Skeletal muscle tissue (tissue), 3 donors: ENCODE measurements at regions not wholly inside any gene's neighbourhood (a gene's known extent, or its start where the extent isn't known, plus 50 kb on each side); places are given as distances from the start of the nearest gene placed in this dataset.

Experiments
- H3K27ac ChIP-seq: one replicate; pipeline ENCODE4 v1.7.0; 2013; ENCODE audit warnings: mild to moderate bottlenecking, low read depth, low read length, inconsistent platforms
- H3K27me3 ChIP-seq, 3 donors: one replicate each; pipeline ENCODE4 v1.7.0; 2013; ENCODE audit warnings: low read length in 3 of 3; ENCODE audit not compliant: control insufficient read depth in 3 of 3, insufficient read depth in 3 of 3
- H3K36me3 ChIP-seq, 3 donors: one replicate each; pipeline ENCODE4 v1.7.0; 2013; ENCODE audit warnings: low read length in 3 of 3; ENCODE audit not compliant: control insufficient read depth in 3 of 3, insufficient read depth in 3 of 3
- H3K4me1 ChIP-seq, 3 donors: one replicate each; pipeline ENCODE4 v1.7.0; 2013; ENCODE audit warnings: low read length in 3 of 3, mild to moderate bottlenecking in 3 of 3; ENCODE audit not compliant: control insufficient read depth in 3 of 3, insufficient read depth in 3 of 3
- H3K4me3 ChIP-seq, 3 donors: one replicate each; pipeline ENCODE4 v1.7.0; 2013; ENCODE audit warnings: low read length in 3 of 3
- H3K9ac ChIP-seq, 3 donors: one replicate each; pipeline ENCODE4 v1.7.0; 2013; ENCODE audit warnings: low read length in 3 of 3, mild to moderate bottlenecking in 3 of 3, moderate library complexity in 2 of 3, low read depth in 1 of 3
- H3K9me3 ChIP-seq, 3 donors: one replicate each; pipeline ENCODE4 v1.7.0; 2013; ENCODE audit warnings: low read length in 3 of 3; ENCODE audit not compliant: control insufficient read depth in 3 of 3
- donor health status: Osteomylitis.

DNA sequence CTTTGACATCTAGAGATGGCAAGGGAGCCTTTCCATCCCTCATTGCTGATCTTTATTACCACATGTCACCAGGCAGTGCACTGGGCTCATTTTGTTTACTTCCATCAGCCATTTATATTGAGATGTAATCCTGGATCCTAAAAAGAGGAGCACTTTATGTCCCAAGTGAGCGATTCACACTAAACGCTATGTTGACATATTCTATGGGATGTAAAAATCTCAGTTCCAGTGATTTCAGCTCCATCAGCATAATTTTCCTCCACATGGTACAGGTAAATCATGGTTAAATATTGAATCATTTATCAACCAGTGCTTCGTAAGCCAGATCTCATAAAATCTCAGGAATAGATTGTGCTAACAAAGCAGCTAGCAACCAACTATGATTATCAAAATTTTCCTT, 634.8 kb upstream of the PLXNA2 start:
- no peak overlapping the region for H3K27ac ChIP-seq
- H3K4me3 ChIP-seq, result no peak overlapping the region
- no peaks in the 10 kb centered on the region for H3K27me3 ChIP-seq
- no peaks in the 10 kb centered on the region for H3K36me3 ChIP-seq
- H3K9ac ChIP-seq, result no peak overlapping the region
- no peaks in the 10 kb centered on the region for H3K4me1 ChIP-seq
- no peaks in the 10 kb centered on the region for H3K9me3 ChIP-seq

DNA sequence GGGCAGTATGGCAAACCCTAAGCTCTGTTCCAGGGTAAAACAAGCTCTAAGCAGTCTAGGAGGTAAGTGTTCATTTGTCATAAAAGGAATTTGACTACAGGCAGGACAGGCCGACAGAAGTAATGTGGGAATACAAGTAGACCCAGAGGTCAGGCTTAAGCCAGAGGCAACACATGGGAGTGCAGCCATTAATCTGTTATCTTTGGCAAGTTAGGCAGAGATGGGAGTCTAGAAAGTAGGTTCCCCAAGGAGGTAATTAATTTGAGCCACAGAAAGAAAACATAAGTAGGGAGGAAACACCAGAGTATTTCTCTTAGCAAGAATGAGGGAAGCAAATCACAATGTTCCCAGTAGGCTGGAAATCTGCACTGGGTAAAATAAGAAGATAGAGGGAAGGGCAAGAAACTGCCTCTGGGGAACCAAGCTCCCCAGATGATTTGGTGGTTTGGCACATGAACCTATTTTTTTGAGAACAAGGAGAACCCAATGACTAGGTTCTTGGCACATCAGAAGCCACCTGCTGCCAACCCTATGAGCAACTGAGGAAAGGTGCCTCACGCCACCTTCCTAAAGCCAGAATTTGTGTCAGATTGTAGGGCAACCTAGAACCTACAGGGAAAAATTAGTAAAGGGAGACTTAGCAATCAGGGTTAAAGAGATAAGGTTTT, 636.4 kb upstream of the PLXNA2 start:
- H3K4me1 ChIP-seq, result no peaks in the 10 kb centered on the region
- no peak overlapping the region for H3K4me3 ChIP-seq

DNA sequence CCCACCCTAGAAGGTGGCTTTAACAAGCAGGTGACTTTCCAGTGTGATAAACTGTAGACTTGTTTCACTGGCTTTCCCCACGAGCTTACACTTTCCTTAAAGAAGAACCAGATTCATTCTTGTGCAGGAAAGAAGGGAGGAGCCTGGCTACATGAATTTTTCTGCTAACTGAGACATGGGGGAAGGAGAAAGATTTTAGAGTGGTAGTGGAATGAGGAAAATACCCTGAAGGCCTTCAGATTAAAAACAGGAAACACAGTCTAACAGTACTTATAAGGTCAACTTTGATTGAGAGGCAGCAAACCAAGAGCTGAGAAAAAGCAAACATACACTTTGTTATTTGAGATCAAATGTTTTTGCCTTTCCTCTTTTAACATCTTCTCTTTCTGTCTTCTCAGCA, 640.9 kb upstream of the PLXNA2 start:
- H3K9ac ChIP-seq, result no peak overlapping the region
- H3K9me3 ChIP-seq, result no peaks in the 10 kb centered on the region
- H3K4me1 ChIP-seq, result no peaks in the 10 kb centered on the region
- H3K36me3 ChIP-seq, result no peaks in the 10 kb centered on the region
- no peaks in the 10 kb centered on the region for H3K27me3 ChIP-seq
- no peak overlapping the region for H3K4me3 ChIP-seq
- H3K27ac ChIP-seq, result no peak overlapping the region

More for the DNA sequence above, 636.4 kb upstream of the PLXNA2 start:
- Histone ChIP-seq H3K27ac (no peak overlapping the region), H3K9ac (no peak overlapping the region), H3K9me3 (no peaks in the 10 kb centered on the region), H3K36me3 (no peaks in the 10 kb centered on the region), H3K27me3 (no peaks in the 10 kb centered on the region)

DNA sequence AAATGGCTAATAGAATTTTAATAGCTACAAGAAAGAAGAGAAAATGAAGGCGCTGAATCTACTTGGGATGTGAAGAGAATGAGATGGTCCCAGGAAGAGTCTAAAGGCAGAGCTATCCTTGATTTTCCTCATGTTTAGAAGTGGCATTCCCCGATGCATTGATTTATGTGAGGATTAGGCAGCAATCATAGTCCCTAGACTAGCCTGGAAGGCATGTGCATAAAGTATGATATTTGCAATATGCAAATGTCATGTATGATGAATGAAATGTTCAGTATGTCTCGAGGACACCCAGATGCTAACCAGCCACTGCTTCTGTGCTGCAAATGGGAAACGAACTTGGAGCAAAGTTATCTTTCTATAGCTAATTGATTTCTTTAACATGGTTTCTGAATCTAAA, 641.5 kb upstream of the PLXNA2 start:
- Histone ChIP-seq H3K4me3 (no peak overlapping the region), H3K9me3 (no peaks in the 10 kb centered on the region), H3K4me1 (no peaks in the 10 kb centered on the region), H3K27me3 (no peaks in the 10 kb centered on the region), H3K9ac (no peak overlapping the region), H3K27ac (no peak overlapping the region), H3K36me3 (no peaks in the 10 kb centered on the region)

DNA sequence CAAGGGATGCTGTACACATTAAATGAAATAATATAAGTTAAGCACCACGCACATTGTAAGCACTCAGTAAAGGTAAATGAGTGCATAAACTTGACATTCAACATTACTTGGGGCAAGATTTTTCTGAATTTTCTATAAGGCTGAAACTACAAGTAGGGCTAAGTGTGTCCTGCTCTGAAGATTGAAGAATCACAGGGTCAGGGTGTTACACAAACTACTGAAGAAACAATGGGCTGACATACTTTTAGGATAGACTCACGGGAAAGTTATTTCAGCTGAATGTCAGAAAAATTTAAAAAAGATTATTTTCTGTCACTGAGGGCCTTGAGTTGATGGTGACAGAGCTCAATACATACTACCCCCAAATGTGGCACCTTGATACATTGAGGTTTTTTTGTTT, 644.2 kb upstream of the PLXNA2 start:
- Histone ChIP-seq H3K27me3 (no peaks in the 10 kb centered on the region), H3K36me3 (no peaks in the 10 kb centered on the region), H3K4me3 (no peak overlapping the region), H3K4me1 (no peaks in the 10 kb centered on the region), H3K9me3 (no peaks in the 10 kb centered on the region), H3K9ac (no peak overlapping the region), H3K27ac (no peak overlapping the region)

DNA sequence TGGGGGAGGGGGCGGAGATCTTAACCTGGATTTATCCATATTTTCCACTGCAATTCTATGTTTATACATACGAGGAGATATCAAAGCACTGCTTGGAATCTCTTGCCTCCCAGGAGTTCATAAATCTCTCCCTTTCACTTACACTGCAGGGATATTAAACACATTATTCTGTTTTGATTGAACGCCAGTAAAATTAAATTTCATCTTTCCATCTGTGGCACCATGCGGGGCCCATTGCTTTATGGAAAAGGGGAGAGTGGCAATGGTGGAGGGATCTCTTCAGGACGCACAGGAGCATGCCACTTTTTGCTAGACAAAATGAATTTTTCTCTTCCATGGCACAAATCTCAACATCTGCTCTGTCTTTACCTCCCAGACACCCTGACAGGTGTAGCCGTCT, 648.0 kb upstream of the PLXNA2 start:
- Histone ChIP-seq H3K9me3 (no peaks in the 10 kb centered on the region), H3K36me3 (no peaks in the 10 kb centered on the region), H3K9ac (no peak overlapping the region), H3K27me3 (no peaks in the 10 kb centered on the region), H3K4me1 (no peaks in the 10 kb centered on the region), H3K4me3 (no peak overlapping the region), H3K27ac (no peak overlapping the region)

DNA sequence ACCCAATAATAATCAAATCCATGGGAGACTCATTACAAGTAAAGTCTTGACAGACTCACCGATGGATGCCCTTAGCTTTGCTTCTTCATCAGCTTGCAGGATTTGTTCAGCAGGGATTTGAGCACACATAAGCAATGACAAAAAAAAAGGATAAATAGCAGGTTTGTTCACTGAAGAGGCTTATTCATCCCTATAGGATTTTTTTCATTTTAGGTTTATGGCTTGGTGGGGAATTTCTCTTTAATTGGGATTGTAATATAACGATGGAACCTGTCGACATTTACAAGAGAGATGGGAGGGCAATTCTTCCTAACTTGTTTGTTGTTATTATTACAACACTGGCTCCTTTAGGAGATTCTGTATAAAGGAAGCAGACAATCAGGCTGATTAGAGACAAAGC, 649.1 kb upstream of the PLXNA2 start:
- Histone ChIP-seq H3K4me1 (no peaks in the 10 kb centered on the region), H3K27ac (no peak overlapping the region)

DNA sequence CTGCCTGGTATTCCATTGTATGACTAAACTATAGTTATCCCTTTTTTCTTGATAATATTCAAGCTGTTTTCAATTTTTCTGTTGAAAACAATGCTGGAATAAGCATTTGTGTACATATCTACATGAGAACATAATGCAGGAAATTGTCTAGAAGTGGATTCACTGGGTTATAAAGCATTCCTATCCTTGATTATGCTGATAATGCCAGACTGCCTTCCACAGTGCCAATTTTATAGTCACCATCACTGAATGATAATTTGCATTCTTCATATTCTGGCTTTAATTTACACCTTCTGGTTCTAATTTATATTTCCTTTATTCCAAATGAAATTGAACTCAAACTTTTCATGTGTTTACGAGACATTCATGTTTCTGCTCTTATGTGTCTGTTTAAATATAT, 651.0 kb upstream of the PLXNA2 start:
- no peaks in the 10 kb centered on the region for H3K4me1 ChIP-seq
- no peak overlapping the region for H3K4me3 ChIP-seq
- no peak overlapping the region for H3K27ac ChIP-seq
- no peak overlapping the region for H3K9ac ChIP-seq
- H3K27me3 ChIP-seq, result no peaks in the 10 kb centered on the region
- no peaks in the 10 kb centered on the region for H3K9me3 ChIP-seq
- no peaks in the 10 kb centered on the region for H3K36me3 ChIP-seq

More for the DNA sequence above, 649.1 kb upstream of the PLXNA2 start:
- Histone ChIP-seq H3K4me3 (no peak overlapping the region), H3K9me3 (no peaks in the 10 kb centered on the region), H3K36me3 (no peaks in the 10 kb centered on the region), H3K27me3 (no peaks in the 10 kb centered on the region), H3K9ac (no peak overlapping the region)

DNA sequence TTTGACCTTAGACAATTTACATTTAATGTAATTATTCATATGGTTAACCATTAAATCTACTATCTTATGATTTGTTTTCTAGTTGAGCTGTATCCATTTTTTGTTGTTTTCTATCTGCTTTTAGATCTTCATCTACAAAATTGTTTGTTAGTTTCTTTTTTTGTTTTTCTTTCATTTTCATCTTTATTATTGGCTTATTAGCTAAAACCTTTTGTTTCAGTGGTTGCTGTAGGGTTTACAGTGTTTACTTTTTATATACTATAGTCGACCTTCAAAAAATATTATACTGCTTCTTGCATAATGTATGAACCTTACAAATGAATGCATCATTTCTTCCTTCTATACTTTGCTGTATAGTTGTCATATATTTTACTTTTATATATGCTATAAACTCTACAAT, 651.6 kb upstream of the PLXNA2 start:
- Histone ChIP-seq H3K27me3 (no peaks in the 10 kb centered on the region), H3K36me3 (no peaks in the 10 kb centered on the region), H3K9me3 (no peaks in the 10 kb centered on the region), H3K9ac (no peak overlapping the region), H3K4me3 (no peak overlapping the region), H3K27ac (no peak overlapping the region), H3K4me1 (no peaks in the 10 kb centered on the region)

DNA sequence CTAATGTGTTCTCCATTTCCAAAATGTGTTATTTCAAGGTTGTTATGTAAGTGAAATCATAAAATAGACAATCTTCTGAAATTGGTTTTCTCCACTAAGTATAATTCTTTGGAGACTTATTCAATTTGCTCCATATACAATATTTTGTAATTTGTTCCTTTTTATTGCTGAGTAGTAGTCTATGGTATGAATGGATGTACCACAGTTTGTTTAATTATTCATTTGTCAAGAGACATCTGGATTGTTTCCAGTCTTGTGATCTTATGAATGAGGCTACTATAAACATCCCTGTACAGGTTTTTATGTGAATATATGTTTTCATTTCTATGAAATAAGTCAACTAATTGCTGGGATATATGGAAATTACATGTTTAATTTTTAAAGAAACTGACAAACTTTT, 652.6 kb upstream of the PLXNA2 start:
- no peak overlapping the region for H3K4me3 ChIP-seq
- H3K9me3 ChIP-seq, result no peaks in the 10 kb centered on the region
- no peaks in the 10 kb centered on the region for H3K27me3 ChIP-seq
- no peaks in the 10 kb centered on the region for H3K4me1 ChIP-seq
- H3K27ac ChIP-seq, result no peak overlapping the region
- H3K36me3 ChIP-seq, result no peaks in the 10 kb centered on the region
- H3K9ac ChIP-seq, result no peak overlapping the region

DNA sequence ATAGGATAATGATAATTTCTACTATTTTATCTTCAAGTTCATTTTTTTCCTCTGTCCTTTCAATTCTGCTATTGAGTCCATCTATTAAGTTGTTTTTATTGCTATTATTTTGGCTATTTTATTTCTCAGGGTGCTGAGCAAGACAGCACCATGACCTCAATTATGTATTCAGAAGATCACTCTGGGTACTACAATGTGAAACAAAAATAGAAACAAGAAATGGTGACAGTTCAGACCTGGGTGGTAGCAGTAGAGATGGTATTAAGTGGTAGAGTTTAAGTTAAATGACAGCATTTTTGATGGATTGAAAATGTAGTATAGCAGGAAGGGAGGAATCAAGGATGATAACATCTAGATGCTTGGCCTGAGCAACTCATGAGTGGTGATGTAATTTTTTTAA, 655.3 kb upstream of the PLXNA2 start:
- Histone ChIP-seq H3K9ac (no peak overlapping the region), H3K9me3 (no peaks in the 10 kb centered on the region), H3K27me3 (no peaks in the 10 kb centered on the region), H3K36me3 (no peaks in the 10 kb centered on the region), H3K4me1 (no peaks in the 10 kb centered on the region), H3K27ac (no peak overlapping the region), H3K4me3 (no peak overlapping the region)
